Thyroid gland (tissue), 4 donors: ENCODE measurements at regions not wholly inside any gene's neighbourhood (a gene's known extent, or its start where the extent isn't known, plus 50 kb on each side); places are given as distances from the start of the nearest gene placed in this dataset.

Experiments
- DNase-seq, 2 donors: peaks; one replicate each; pipeline ENCODE4 v3.0.0-alpha.2; 2019
- H3K27ac ChIP-seq, 3 donors: fragments of 200-600 bp; sonication (generic); 1 replicate in 2 of 3; 2 replicates in 1 of 3; pipeline ENCODE4 v1.5.1; 2016 to 2019; ENCODE audit warnings: mild to moderate bottlenecking in 1 of 3, moderate library complexity in 1 of 3
- H3K27me3 ChIP-seq: fragments of 200-600 bp; sonication (generic); one replicate; pipeline ENCODE4 v1.5.1; 2019
- H3K36me3 ChIP-seq, 2 donors: fragments of 200-600 bp; sonication (generic); one replicate each; pipeline ENCODE4 v1.5.1; 2016 to 2019
- H3K4me1 ChIP-seq, 2 donors: fragments of 200-600 bp; sonication (generic); one replicate each; pipeline ENCODE4 v1.5.1; 2017 to 2019
- H3K4me3 ChIP-seq, 3 donors: fragments of 200-600 bp; sonication (generic); replicated peaks in 1 of 3; 1 replicate in 2 of 3; 2 replicates in 1 of 3; pipeline ENCODE4 v1.5.1; 2016; ENCODE audit warnings: mild to moderate bottlenecking in 1 of 3
- H3K9me3 ChIP-seq: fragments of 200-600 bp; sonication (generic); one replicate; pipeline ENCODE4 v1.5.1; 2017
- POLR2A ChIP-seq, 2 donors: fragments of 450-650 bp; IDR thresholded peaks; one replicate each; pipeline ENCODE4 v1.6.1; 2017; ENCODE audit warnings: antibody characterized with exemption in 2 of 2, mild to moderate bottlenecking in 2 of 2, moderate library complexity in 1 of 2
- WGBS, 2 donors: methylation state at CpG; one replicate each; pipeline ENCODE4 v1.1.5; 2017; 5-methylcytosine and 5-hydroxymethylcytosine counted together
- intact Hi-C: fragments of 100-400 bp; cut with DNase I; formaldehyde crosslinking; loops from one replicate; pipeline ENCODE4 v1.15.1; 2023
- TF ChIP-seq, protein P1 (sequence below), 6 experiments: fragments of 200-600 bp in 3 of 6; fragments of 450-650 bp in 3 of 6; sonication (generic) in 3 of 6; IDR thresholded peaks; one replicate each; pipeline ENCODE4 v1.5.1; 2016 to 2019; ENCODE audit warnings: antibody characterized with exemption in 6 of 6, mild to moderate bottlenecking in 2 of 6, inconsistent platforms in 1 of 6, moderate library complexity in 1 of 6

DNA sequence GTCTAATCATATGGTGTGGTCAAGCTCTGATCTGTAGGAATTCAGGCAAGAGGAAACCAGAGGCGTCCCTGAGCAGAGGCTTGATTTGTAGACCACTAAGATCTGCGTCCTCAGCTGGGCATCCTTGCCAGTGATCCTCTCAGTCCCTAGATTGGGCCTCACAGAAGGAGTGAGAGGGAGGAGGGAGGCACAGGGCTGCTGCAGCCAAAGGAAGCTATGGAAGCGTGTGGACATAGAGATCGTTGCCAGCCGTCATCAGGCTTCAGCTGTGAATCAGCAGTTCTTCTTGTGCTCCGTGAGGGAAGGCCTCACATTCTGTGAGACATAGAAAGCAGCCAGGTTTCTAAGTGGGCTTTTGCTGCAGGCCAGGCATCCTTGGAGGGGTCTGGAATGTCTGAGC lies 254.6 kb upstream of the KIRREL3 start:
- TF ChIP-seq, protein P1, sequence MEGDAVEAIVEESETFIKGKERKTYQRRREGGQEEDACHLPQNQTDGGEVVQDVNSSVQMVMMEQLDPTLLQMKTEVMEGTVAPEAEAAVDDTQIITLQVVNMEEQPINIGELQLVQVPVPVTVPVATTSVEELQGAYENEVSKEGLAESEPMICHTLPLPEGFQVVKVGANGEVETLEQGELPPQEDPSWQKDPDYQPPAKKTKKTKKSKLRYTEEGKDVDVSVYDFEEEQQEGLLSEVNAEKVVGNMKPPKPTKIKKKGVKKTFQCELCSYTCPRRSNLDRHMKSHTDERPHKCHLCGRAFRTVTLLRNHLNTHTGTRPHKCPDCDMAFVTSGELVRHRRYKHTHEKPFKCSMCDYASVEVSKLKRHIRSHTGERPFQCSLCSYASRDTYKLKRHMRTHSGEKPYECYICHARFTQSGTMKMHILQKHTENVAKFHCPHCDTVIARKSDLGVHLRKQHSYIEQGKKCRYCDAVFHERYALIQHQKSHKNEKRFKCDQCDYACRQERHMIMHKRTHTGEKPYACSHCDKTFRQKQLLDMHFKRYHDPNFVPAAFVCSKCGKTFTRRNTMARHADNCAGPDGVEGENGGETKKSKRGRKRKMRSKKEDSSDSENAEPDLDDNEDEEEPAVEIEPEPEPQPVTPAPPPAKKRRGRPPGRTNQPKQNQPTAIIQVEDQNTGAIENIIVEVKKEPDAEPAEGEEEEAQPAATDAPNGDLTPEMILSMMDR (IDR thresholded peaks at IDR 0.05): no peak
- TF ChIP-seq POLR2A (IDR thresholded peaks at IDR 0.05): no peak

DNA sequence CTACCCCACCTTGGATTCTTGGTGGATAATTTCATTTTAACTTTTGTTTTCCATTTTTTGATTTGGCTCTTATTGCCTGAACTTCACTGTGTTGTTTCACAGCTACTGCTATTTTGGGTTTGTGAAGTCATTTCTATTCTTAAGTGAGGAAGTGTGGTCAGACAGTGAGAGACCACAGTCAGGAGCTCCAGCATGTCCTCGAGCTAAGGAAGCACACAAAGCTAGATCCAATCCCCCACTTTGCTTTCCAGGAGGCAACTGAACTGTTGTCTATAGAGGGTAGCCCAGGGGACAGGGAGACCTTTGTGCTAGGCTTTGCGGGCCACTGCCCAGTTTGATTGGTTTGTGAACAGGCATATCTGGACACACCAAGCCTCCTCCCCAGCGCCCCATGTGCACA lies 251.8 kb upstream of the KIRREL3 start:
- WGBS, 2 donors: 48 to 75% methylated on average over 1 to 3 of the region's 3 CpGs

More for the DNA sequence above, 254.6 kb upstream of the KIRREL3 start:
- 52 to 66% methylated on average over 6 of the region's 6 CpGs for WGBS, 2 donors
- no peaks in the 10 kb centered on the region for H3K4me1 ChIP-seq
- no peaks in the 10 kb centered on the region for H3K36me3 ChIP-seq
- no peaks in the 10 kb centered on the region for H3K27me3 ChIP-seq
- H3K27ac ChIP-seq: no peak overlapping the region
- intact Hi-C loops: no loop called here
- no peak for DNase-seq
- H3K9me3 ChIP-seq: no peaks in the 10 kb centered on the region
- no peak overlapping the region for H3K4me3 ChIP-seq

DNA sequence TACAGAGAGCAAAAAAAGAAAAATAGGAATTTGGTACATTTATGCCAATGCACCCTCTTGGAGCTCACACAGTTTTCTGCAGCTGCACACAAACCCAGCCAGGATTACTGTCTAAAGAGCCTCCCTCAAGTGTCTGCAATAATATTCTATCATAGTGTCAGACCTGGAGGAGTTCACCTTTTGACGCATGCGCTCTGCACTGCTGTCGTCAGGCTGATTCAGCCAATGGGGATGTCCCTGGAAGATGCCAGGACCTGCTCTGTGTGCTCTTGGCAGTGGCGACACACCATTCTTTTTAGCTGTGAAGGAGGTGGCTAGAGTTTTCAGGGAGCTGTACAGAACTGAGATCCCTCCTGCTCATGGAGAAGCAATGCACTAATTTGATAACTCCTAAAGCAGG lies 249.0 kb upstream of the KIRREL3 start:
- Histone ChIP-seq H3K4me3 (no peak overlapping the region), H3K4me1 (no peaks in the 10 kb centered on the region), H3K27me3 (no peaks in the 10 kb centered on the region), H3K9me3 (no peaks in the 10 kb centered on the region), H3K27ac (no peak overlapping the region), H3K36me3 (no peaks in the 10 kb centered on the region)
- TF ChIP-seq POLR2A (IDR thresholded peaks at IDR 0.05): no peak
- TF ChIP-seq, protein P1 (IDR thresholded peaks at IDR 0.05): no peak
- 88 to 94% methylated on average over 4 of the region's 4 CpGs for WGBS, 2 donors
- intact Hi-C loops: no loop called here
- no peak for DNase-seq

More for the DNA sequence above, 251.8 kb upstream of the KIRREL3 start:
- H3K27ac ChIP-seq: no peak overlapping the region
- H3K27me3 ChIP-seq: no peaks in the 10 kb centered on the region
- intact Hi-C loops: no loop called here
- H3K9me3 ChIP-seq: no peaks in the 10 kb centered on the region
- DNase-seq: no peak
- H3K4me3 ChIP-seq: no peak overlapping the region
- TF ChIP-seq, protein P1 (IDR thresholded peaks at IDR 0.05): no peak
- TF ChIP-seq POLR2A (IDR thresholded peaks at IDR 0.05): no peak
- no peaks in the 10 kb centered on the region for H3K36me3 ChIP-seq
- no peaks in the 10 kb centered on the region for H3K4me1 ChIP-seq

DNA sequence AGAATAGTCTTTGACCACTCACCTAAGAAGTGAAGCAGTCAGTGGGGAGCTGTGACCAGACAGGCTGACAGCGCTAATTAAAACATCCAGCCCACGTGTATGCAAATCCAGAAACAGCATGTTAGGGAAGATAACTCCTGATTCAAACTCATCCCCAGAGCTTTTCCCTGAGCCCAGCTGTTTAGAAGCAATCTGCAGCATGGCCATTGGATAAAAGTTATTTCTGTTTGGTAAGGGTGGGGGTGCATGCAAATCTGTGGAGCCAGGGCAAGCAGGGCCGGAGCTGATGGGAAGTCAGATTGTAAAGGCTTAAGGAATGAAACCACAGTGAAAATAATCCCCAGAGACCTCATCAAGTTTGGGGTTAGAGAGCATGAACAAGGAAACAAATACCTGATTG lies 247.9 kb upstream of the KIRREL3 start:
- Histone ChIP-seq H3K9me3 (no peaks in the 10 kb centered on the region), H3K27ac (no peak overlapping the region), H3K4me3 (no peak overlapping the region), H3K4me1 (no peaks in the 10 kb centered on the region), H3K36me3 (no peaks in the 10 kb centered on the region), H3K27me3 (no peaks in the 10 kb centered on the region)
- DNase-seq: no peak
- WGBS, 2 donors: 79 to 81% methylated on average over 3 of the region's 3 CpGs
- TF ChIP-seq, protein P1 (IDR thresholded peaks at IDR 0.05): no peak
- no peak for TF ChIP-seq POLR2A (IDR thresholded peaks at IDR 0.05)
- intact Hi-C loops: no loop called here

DNA sequence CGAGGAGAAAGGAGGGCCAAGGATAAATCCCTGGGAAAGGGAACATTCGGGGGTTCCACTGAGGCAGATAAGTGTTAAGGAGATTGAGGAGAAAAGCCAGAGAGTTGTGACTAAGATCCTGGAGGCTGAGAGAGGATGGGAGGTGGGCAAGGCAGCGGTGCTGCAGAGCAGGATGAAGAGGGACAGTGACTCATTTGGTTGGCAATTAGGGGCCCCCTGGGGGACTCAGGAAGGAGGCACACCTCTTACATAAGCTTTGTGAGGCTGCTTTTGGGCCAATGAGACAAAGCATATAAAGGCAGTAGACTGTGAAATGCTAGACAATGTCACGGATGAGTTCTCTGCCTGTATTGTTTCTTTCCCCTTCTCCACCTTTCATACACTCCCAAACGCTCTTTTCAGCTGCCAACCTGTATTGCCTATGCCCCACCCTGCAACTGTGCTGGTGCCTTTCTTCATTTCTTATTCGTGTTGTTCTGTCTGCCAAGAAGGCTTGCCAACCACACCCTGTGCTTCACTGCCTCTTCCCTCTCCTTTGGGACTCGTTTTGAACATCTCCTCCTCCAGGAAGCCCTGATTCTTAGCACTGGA lies 246.8 kb upstream of the KIRREL3 start:
- no peak for TF ChIP-seq POLR2A (IDR thresholded peaks at IDR 0.05)
- TF ChIP-seq, protein P1 (IDR thresholded peaks at IDR 0.05): no peak
- H3K36me3 ChIP-seq: no peaks in the 10 kb centered on the region
- no peaks in the 10 kb centered on the region for H3K27me3 ChIP-seq
- no peak overlapping the region for H3K27ac ChIP-seq
- H3K4me3 ChIP-seq: no peak overlapping the region
- intact Hi-C loops: no loop called here
- H3K4me1 ChIP-seq: no peaks in the 10 kb centered on the region
- H3K9me3 ChIP-seq: no peaks in the 10 kb centered on the region
- DNase-seq: no peak
- WGBS, 2 donors: 49 to 56% methylated on average over 7 of the region's 7 CpGs
